ENCODE measurements at regions not wholly inside any gene's neighbourhood (a gene's known extent, or its start where the extent isn't known, plus 50 kb on each side); places are given as distances from the start of the nearest gene placed in this dataset.

- TF ChIP-seq SP2 (IDR thresholded peaks at IDR 0.05; ENCODE audit: low read length) (no peak), CTCF (IDR thresholded peaks at IDR 0.05; ENCODE audit: control extremely low read depth in 1 of 3, insufficient read depth in 1 of 3, low read depth in 1 of 3, low read length in 3 of 3) (no peak), SP1 (IDR thresholded peaks at IDR 0.05; ENCODE audit: low read depth, low read length) (no peak), JUND (IDR thresholded peaks at IDR 0.05; ENCODE audit: low read length) (no peak), SIN3A (conservative IDR thresholded peaks at IDR 0.05 in 1 of 2, IDR thresholded peaks at IDR 0.05 in 1 of 2; ENCODE audit: low read depth in 1 of 2, low read length in 2 of 2) (no peak), POLR2AphosphoS5 (IDR thresholded peaks at IDR 0.05; ENCODE audit: low read depth, low read length) (no peak), ATF3 (IDR thresholded peaks at IDR 0.05; ENCODE audit: insufficient read depth, low read depth, low read length) (no peak), ASH2L (IDR thresholded peaks at IDR 0.05; ENCODE audit: low read length) (no peak), JUN (IDR thresholded peaks at IDR 0.05; ENCODE audit: low read depth, low read length) (no peak)
Measured at GRCh38 chr14:50010752-50011151, 105.6 kb downstream of the VCPKMT start.

All from H1 (cell line).